H9 (cell line): ENCODE measurements at regions not wholly inside any gene's neighbourhood (a gene's known extent, or its start where the extent isn't known, plus 50 kb on each side); places are given as distances from the start of the nearest gene placed in this dataset.

Experiments
- DNase-seq: peaks from one replicate; pipeline ENCODE4 v3.0.0-alpha.2; 2017
- H2AFZ ChIP-seq: one replicate; pipeline ENCODE4 v1.6.1; 2013; ENCODE audit warnings: mild to moderate bottlenecking, low read length, control low read depth, moderate library complexity
- H2AK5ac ChIP-seq: 2 replicates; pipeline ENCODE4 v1.6.1; 2013; ENCODE audit warnings: low read length, control low read depth, mixed read lengths; ENCODE audit not compliant: insufficient read length
- H2BK120ac ChIP-seq: one replicate; pipeline ENCODE4 v1.6.1; 2013; ENCODE audit warnings: low read depth, mild to moderate bottlenecking, low read length, control low read depth, inconsistent platforms; ENCODE audit not compliant: poor library complexity, severe bottlenecking
- H2BK12ac ChIP-seq: 2 replicates; pipeline ENCODE4 v1.6.1; 2013; ENCODE audit warnings: low read length, control low read depth, mixed read lengths, low read depth; ENCODE audit not compliant: insufficient read length
- H2BK15ac ChIP-seq: 2 replicates; pipeline ENCODE4 v1.6.1; 2013; ENCODE audit warnings: low read depth, low read length, control low read depth
- H2BK20ac ChIP-seq: one replicate; pipeline ENCODE4 v1.6.1; 2013; ENCODE audit warnings: low read depth, mild to moderate bottlenecking, low read length, control low read depth, inconsistent platforms; ENCODE audit not compliant: poor library complexity, severe bottlenecking
- H2BK5ac ChIP-seq: 2 replicates; pipeline ENCODE4 v1.6.1; 2013; ENCODE audit warnings: low read length, control low read depth, mixed read lengths; ENCODE audit not compliant: insufficient read length
- H3K14ac ChIP-seq: 2 replicates; pipeline ENCODE4 v1.6.1; 2013; ENCODE audit warnings: low read length, control low read depth; ENCODE audit not compliant: insufficient read depth
- H3K18ac ChIP-seq: 2 replicates; pipeline ENCODE4 v1.6.1; 2013; ENCODE audit warnings: low read depth, mild to moderate bottlenecking, mixed read lengths, low read length, control low read depth; ENCODE audit not compliant: insufficient read length
- H3K23ac ChIP-seq: 2 replicates; pipeline ENCODE4 v1.6.1; 2013; ENCODE audit warnings: low read length, control low read depth, mixed read lengths, low read depth; ENCODE audit not compliant: insufficient read length
- H3K23me2 ChIP-seq: 2 replicates; pipeline ENCODE4 v1.6.1; 2013; ENCODE audit warnings: low read depth, mild to moderate bottlenecking, mixed read lengths, low read length, control low read depth; ENCODE audit not compliant: insufficient read length, poor library complexity, severe bottlenecking
- H3K27ac ChIP-seq: 2 replicates; pipeline ENCODE4 v1.5.1; 2013; ENCODE audit warnings: low read length, control low read depth, mixed read lengths, low read depth; ENCODE audit not compliant: insufficient read length
- H3K27me3 ChIP-seq: 2 replicates; pipeline ENCODE4 v1.6.1; 2013; ENCODE audit warnings: low read length, control low read depth, inconsistent platforms; ENCODE audit not compliant: insufficient read depth
- H3K4ac ChIP-seq: 2 replicates; pipeline ENCODE4 v1.6.1; 2013; ENCODE audit warnings: low read depth, mild to moderate bottlenecking, control low read depth, inconsistent platforms, low read length, moderate library complexity
- H3K4me1 ChIP-seq: 2 replicates; pipeline ENCODE4 v1.6.1; 2013; ENCODE audit warnings: low read length, control low read depth, inconsistent platforms; ENCODE audit not compliant: insufficient read depth
- H3K4me2 ChIP-seq: 2 replicates; pipeline ENCODE4 v1.6.1; 2013; ENCODE audit warnings: low read length, control low read depth, mixed read lengths; ENCODE audit not compliant: insufficient read length, insufficient read depth
- H3K56ac ChIP-seq: 2 replicates; pipeline ENCODE4 v1.6.1; 2013; ENCODE audit warnings: low read depth, mild to moderate bottlenecking, mixed read lengths, low read length, control low read depth; ENCODE audit not compliant: insufficient read length
- H3K79me1 ChIP-seq: 2 replicates; pipeline ENCODE4 v1.6.1; 2013; ENCODE audit warnings: low read depth, mild to moderate bottlenecking, moderate library complexity, low read length, control low read depth, inconsistent platforms; ENCODE audit not compliant: insufficient read depth, poor library complexity, severe bottlenecking
- H3K79me2 ChIP-seq: 2 replicates; pipeline ENCODE4 v1.6.1; 2013; ENCODE audit warnings: low read length, control low read depth, inconsistent platforms; ENCODE audit not compliant: insufficient read depth
- H3K9ac ChIP-seq: 2 replicates; pipeline ENCODE4 v1.6.1; 2013; ENCODE audit warnings: low read length, control low read depth, mixed read lengths; ENCODE audit not compliant: insufficient read length; ENCODE audit errors: extremely low read depth
- H3K9me3 ChIP-seq: one replicate; pipeline ENCODE4 v1.6.1; 2013; ENCODE audit warnings: low read depth, low read length, inconsistent platforms; ENCODE audit not compliant: control insufficient read depth
- H3T11ph ChIP-seq: one replicate; pipeline ENCODE4 v1.6.1; 2013; ENCODE audit warnings: mild to moderate bottlenecking, low read length, control low read depth, inconsistent platforms
- H4K20me1 ChIP-seq: one replicate; pipeline ENCODE4 v1.6.1; 2013; ENCODE audit not compliant: control insufficient read depth, insufficient read length, insufficient read depth
- H4K5ac ChIP-seq: 2 replicates; pipeline ENCODE4 v1.6.1; 2013; ENCODE audit warnings: low read depth, mild to moderate bottlenecking, mixed read lengths, low read length, control low read depth; ENCODE audit not compliant: insufficient read length
- H4K8ac ChIP-seq: replicated peaks from 2 replicates; pipeline ENCODE4 v1.6.1; 2013; ENCODE audit warnings: low read length, control low read depth, mixed read lengths, low read depth; ENCODE audit not compliant: insufficient read length
- H4K91ac ChIP-seq: 2 replicates; pipeline ENCODE4 v1.6.1; 2013; ENCODE audit warnings: low read depth, mild to moderate bottlenecking, moderate library complexity, mixed read lengths, low read length, control low read depth; ENCODE audit not compliant: insufficient read length
- H3K27ac Mint-ChIP-seq, 3 experiments: 2 replicates in 2 of 3; 3 replicates in 1 of 3; pipeline ENCODE4 v1.8.0; 2020 to 2021; ENCODE audit warnings: mixed read lengths in 3 of 3, mild to moderate bottlenecking in 1 of 3, moderate library complexity in 1 of 3
- H3K27me3 Mint-ChIP-seq: 2 replicates; pipeline ENCODE4 v1.8.0; 2021; ENCODE audit warnings: low read depth, mild to moderate bottlenecking, moderate library complexity, mixed read lengths
- H3K36me3 Mint-ChIP-seq, 3 experiments: 2 replicates in 2 of 3; 3 replicates in 1 of 3; pipeline ENCODE4 v1.8.0; 2020 to 2021; ENCODE audit warnings: low read depth in 3 of 3, mixed read lengths in 3 of 3; ENCODE audit not compliant: insufficient read depth in 1 of 3
- H3K4me1 Mint-ChIP-seq, 2 experiments: 2 replicates each; pipeline ENCODE4 v1.8.0; 2020; ENCODE audit warnings: mixed read lengths in 2 of 2
- H3K4me3 Mint-ChIP-seq, 2 experiments: 2 replicates in 1 of 2; 3 replicates in 1 of 2; pipeline ENCODE4 v1.8.0; 2020 to 2021; ENCODE audit warnings: mild to moderate bottlenecking in 2 of 2, mixed read lengths in 2 of 2, moderate library complexity in 1 of 2
- H3K9me3 Mint-ChIP-seq, 2 experiments: 2 replicates in 1 of 2; 3 replicates in 1 of 2; pipeline ENCODE4 v1.8.0; 2020; ENCODE audit warnings: mild to moderate bottlenecking in 2 of 2, mixed read lengths in 2 of 2, moderate library complexity in 1 of 2
- WGBS: extraction: QIAGEN DNeasy Blood & Tissue Kit; methylation state at CpG from one replicate; pipeline ENCODE4 v1.1.7; 2013; ENCODE audit warnings: missing lambda C conversion rate, low lambda C conversion rate, mixed read lengths; ENCODE audit not compliant: insufficient read length; ENCODE audit errors: extremely low coverage; 5-methylcytosine and 5-hydroxymethylcytosine counted together
- TF ChIP-seq, protein P1 (sequence below): fragments of 200-600 bp; sonication (generic); conservative IDR thresholded peaks from 3 replicates; pipeline ENCODE4 v1.8.0; 2021; ENCODE audit warnings: antibody characterized with exemption, mild to moderate bottlenecking

DNA sequence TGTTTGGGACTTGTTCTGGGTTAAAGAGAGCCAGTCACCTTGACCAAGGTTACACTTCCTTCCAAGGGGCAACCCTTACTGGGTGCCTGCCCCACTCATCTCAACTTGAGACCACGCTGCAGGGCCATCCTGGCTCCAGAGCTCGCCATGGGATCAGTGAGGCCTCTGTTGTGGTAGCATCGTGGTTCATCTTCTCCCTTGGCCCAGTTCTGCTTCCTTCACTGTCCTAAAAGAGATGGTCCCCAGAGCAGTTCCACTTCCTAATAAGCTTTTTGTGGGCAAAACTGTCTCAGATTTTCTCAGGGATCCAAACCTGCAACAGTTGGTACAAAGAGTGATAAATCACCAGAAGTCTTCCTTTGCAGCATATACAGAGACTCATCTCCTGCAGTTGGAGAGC, 165.9 kb upstream of the TMEM260 start:
- H2AFZ ChIP-seq = no peak overlapping the region
- no peak overlapping the region for H2BK20ac ChIP-seq
- no peak overlapping the region for H3K27ac ChIP-seq
- H2BK15ac ChIP-seq = no peak overlapping the region
- H2BK120ac ChIP-seq = no peak overlapping the region
- no peak overlapping the region for H4K8ac ChIP-seq
- Mint-ChIP-seq H3K4me3 (no peak overlapping the region), H3K9me3 (peaks cover 0 to 2% of the 10 kb centered on the region in 2 experiments; a peak in 2 of 5 replicates), H3K36me3 (no peaks in the 10 kb centered on the region), H3K27me3 (no peaks in the 10 kb centered on the region), H3K4me1 (peaks cover 0 to 5% of the 10 kb centered on the region in 2 experiments; a peak in 1 of 4 replicates), H3K27ac (no peak overlapping the region)
- no peak overlapping the region for H2BK5ac ChIP-seq
- no peak overlapping the region for H4K91ac ChIP-seq
- H3T11ph ChIP-seq = no peak overlapping the region
- no peaks in the 10 kb centered on the region for H3K79me2 ChIP-seq
- H3K4me1 ChIP-seq = no peaks in the 10 kb centered on the region
- no peak overlapping the region for H3K56ac ChIP-seq
- H3K27me3 ChIP-seq = no peaks in the 10 kb centered on the region
- no peak for DNase-seq
- no peaks in the 10 kb centered on the region for H3K79me1 ChIP-seq
- H4K20me1 ChIP-seq = no peaks in the 10 kb centered on the region
- H3K4ac ChIP-seq = no peak overlapping the region
- no peak overlapping the region for H3K9ac ChIP-seq
- H4K5ac ChIP-seq = no peak overlapping the region
- no CpG with 5 or more reads among the region's 3 CpGs for WGBS
- no peak overlapping the region; the same call in 1 of the 2 replicates for H3K14ac ChIP-seq
- H2AK5ac ChIP-seq = no peak overlapping the region
- H3K18ac ChIP-seq = no peak overlapping the region
- no peak overlapping the region for H3K4me2 ChIP-seq
- TF ChIP-seq, protein P1, sequence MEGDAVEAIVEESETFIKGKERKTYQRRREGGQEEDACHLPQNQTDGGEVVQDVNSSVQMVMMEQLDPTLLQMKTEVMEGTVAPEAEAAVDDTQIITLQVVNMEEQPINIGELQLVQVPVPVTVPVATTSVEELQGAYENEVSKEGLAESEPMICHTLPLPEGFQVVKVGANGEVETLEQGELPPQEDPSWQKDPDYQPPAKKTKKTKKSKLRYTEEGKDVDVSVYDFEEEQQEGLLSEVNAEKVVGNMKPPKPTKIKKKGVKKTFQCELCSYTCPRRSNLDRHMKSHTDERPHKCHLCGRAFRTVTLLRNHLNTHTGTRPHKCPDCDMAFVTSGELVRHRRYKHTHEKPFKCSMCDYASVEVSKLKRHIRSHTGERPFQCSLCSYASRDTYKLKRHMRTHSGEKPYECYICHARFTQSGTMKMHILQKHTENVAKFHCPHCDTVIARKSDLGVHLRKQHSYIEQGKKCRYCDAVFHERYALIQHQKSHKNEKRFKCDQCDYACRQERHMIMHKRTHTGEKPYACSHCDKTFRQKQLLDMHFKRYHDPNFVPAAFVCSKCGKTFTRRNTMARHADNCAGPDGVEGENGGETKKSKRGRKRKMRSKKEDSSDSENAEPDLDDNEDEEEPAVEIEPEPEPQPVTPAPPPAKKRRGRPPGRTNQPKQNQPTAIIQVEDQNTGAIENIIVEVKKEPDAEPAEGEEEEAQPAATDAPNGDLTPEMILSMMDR = no peak
- no peak overlapping the region for H3K23ac ChIP-seq
- H3K23me2 ChIP-seq = no peaks in the 10 kb centered on the region
- no peaks in the 10 kb centered on the region for H3K9me3 ChIP-seq
- H2BK12ac ChIP-seq = no peak overlapping the region
